HepG2 (cell line): ENCODE measurements at regions not wholly inside any gene's neighbourhood (a gene's known extent, or its start where the extent isn't known, plus 50 kb on each side); places are given as distances from the start of the nearest gene placed in this dataset.
"Not testable (repeated sequence)": the region's sequence is repeated elsewhere in the genome, so short reads cannot be mapped to it uniquely, and the experiment has no call there.

ENCODE experiments used
- ATAC-seq: fragments of 200-7000 bp; cut with Tn5 transposase; 3 replicates; pipeline ENCODE4 v1.9.1; 2020; ENCODE audit warnings: mild to moderate bottlenecking, moderate library complexity
- BruUV-seq: library from RNA; stranded (reverse); fragments of 400-500 nt; replicated peaks from 2 replicates; lab custom pipeline; 2021; lab: Mats Ljungman, UMichigan
- CTCF ChIA-PET: fragments of 300-600 bp; formaldehyde crosslinking; extraction: SDS; loops from one replicate; lab custom pipeline; 2021; ENCODE audit warnings: low total read pairs, inconsistent platforms, low intra/inter-chr PET ratio; lab: Yijun Ruan, JAX
- POLR2A ChIA-PET: fragments of 350-600 bp; sonication (Branson Sonifier 250); formaldehyde crosslinking; loops from one replicate; lab custom pipeline; 2020; ENCODE audit warnings: antibody characterized with exemption, inconsistent platforms; lab: Yijun Ruan, JAX
- DNase-seq: peaks from one replicate; pipeline ENCODE4 v3.0.0-alpha.2; 2015; ENCODE audit warnings: low spot score
- FAIRE-seq: peaks from 3 replicates; lab custom pipeline; 2011; peaks lifted over from hg19 to GRCh38; lab: Jason Lieb, UNC
- H2AFZ ChIP-seq: one replicate; pipeline ENCODE4 v1.6.1; 2011; ENCODE audit warnings: low read length, inconsistent platforms
- H3K27ac ChIP-seq: fragments of 300-600 bp; 3 replicates; pipeline ENCODE4 v1.8.0; 2011; ENCODE audit warnings: mixed run types, mild to moderate bottlenecking, mixed read lengths, low read length, inconsistent platforms; ENCODE audit not compliant: insufficient read depth; ENCODE audit errors: extremely low read length
- H3K27me3 ChIP-seq, 2 experiments: fragments of 200-600 bp in 1 of 2; 2 replicates in 1 of 2; 3 replicates in 1 of 2; pipeline versions ENCODE4 v1.6.0 to v1.8.0; 2011; ENCODE audit warnings: low read length in 2 of 2, mild to moderate bottlenecking in 2 of 2, moderate library complexity in 2 of 2, inconsistent platforms in 1 of 2; ENCODE audit not compliant: insufficient read depth in 2 of 2, control insufficient read depth in 1 of 2
- H3K36me3 ChIP-seq, 2 experiments: fragments of 200-600 bp in 1 of 2; replicated peaks in 1 of 2; 2 replicates in 1 of 2; 3 replicates in 1 of 2; pipeline versions ENCODE4 v1.5.1 to v1.8.0; 2011; ENCODE audit warnings: low read length in 2 of 2, inconsistent platforms in 1 of 2; ENCODE audit not compliant: insufficient read depth in 2 of 2, control insufficient read depth in 1 of 2
- H3K4me1 ChIP-seq: 2 replicates; pipeline ENCODE4 v1.5.1; 2012; ENCODE audit warnings: low read length, inconsistent platforms; ENCODE audit not compliant: insufficient read depth
- H3K4me2 ChIP-seq: 2 replicates; pipeline ENCODE4 v1.6.0; 2011; ENCODE audit warnings: low read depth, low read length, inconsistent platforms
- H3K4me3 ChIP-seq, 3 experiments: fragments of 200-600 bp in 1 of 3; sonication (generic), shearing (Covaris generic) in 1 of 3; replicated peaks in 1 of 3; 2 replicates each; pipeline ENCODE4 v1.5.1; 2011 to 2016; ENCODE audit warnings: low read length in 3 of 3, inconsistent platforms in 2 of 3, low read depth in 2 of 3, mild to moderate bottlenecking in 2 of 3, control low read depth in 1 of 3, mixed read lengths in 1 of 3; ENCODE audit not compliant: insufficient read depth in 1 of 3
- H3K79me2 ChIP-seq: one replicate; pipeline ENCODE4 v1.6.1; 2011; ENCODE audit warnings: low read length, inconsistent platforms; ENCODE audit not compliant: insufficient read depth
- H3K9ac ChIP-seq: 2 replicates; pipeline ENCODE4 v1.6.0; 2011; ENCODE audit warnings: mild to moderate bottlenecking, low read depth, low read length, inconsistent platforms; ENCODE audit not compliant: insufficient read depth
- H3K9me3 ChIP-seq: 2 replicates; pipeline ENCODE4 v1.5.1; 2012; ENCODE audit warnings: mild to moderate bottlenecking, low read length
- H4K20me1 ChIP-seq: 2 replicates; pipeline ENCODE4 v1.6.0; 2011; ENCODE audit warnings: inconsistent platforms, mild to moderate bottlenecking, low read length, moderate library complexity; ENCODE audit not compliant: insufficient read depth
- HNRNPUL1 ChIP-seq: fragments of 200-400 bp; formaldehyde crosslinking; IDR thresholded peaks from 2 replicates; pipeline ENCODE4 v1.6.1; 2017; ENCODE audit warnings: low read depth, mild to moderate bottlenecking, low read length, moderate library complexity
- NFKB2 ChIP-seq: sonication (generic); formaldehyde crosslinking; IDR thresholded peaks from 2 replicates; pipeline ENCODE4 v1.4.0; 2020; ENCODE audit warnings: missing genetic modification reagents, borderline replicate concordance
- U2AF2 ChIP-seq: fragments of 200-400 bp; formaldehyde crosslinking; IDR thresholded peaks from 2 replicates; pipeline ENCODE4 v1.6.1; 2017; ENCODE audit warnings: low read depth, mild to moderate bottlenecking, low read length
- WGBS: methylation state at CpG from one replicate; pipeline ENCODE4 v1.1.6; 2017; ENCODE audit warnings: low lambda C conversion rate; 5-methylcytosine and 5-hydroxymethylcytosine counted together
- in situ Hi-C: cut with HindIII; loops from 2 replicates; pipeline ENCODE4 v1.10.0; 2017; ENCODE audit warnings: low pct_unique_long_range_greater_than_20kb; ENCODE audit not compliant: extremely low pct_ligation_motif_present
- intact Hi-C: fragments of 100-400 bp; cut with micrococcal nuclease; formaldehyde crosslinking; loops from one replicate; pipeline ENCODE4 v1.10.0; 2022; ENCODE audit not compliant: unreplicated experiment

DNA sequence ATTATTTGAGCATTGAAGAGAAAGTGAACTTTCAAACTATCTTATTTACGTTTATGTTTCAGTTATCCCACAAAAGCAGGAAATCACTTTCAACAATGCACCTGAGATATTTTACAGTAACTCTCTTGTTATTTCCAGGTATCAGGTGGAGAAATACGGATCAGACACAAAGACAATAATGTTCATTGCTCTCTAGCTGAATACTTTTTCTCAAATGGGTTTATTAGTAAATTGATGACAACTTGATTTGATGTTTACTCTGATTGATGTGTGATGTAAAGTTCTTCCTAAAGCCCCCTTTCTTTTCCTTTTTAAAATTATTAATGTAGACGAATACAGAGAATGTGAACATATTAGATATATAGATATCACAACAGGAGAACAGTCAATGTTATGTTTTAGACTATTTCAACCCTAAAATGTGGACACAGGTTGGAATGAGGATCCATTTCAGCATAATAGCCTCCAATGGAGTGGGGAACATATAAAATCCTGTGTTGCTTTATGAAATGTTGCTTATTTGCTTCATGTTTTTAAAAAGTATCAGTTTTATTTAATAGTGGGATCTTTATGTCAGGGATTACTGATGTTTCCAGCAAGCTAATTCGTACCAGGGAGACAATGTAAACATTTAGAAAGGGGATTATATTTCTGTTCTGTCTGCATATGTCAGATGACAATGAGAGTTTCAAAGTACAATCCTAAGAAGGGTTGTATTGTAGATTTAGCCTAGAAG is 1522.3 kb upstream of the TPTE start:
- no peaks in the 10 kb centered on the region for H3K4me1 ChIP-seq
- FAIRE-seq (no peak), DNase-seq (peak; percentile 56), ATAC-seq (no peak)
- no peak overlapping the region for H3K27ac ChIP-seq
- intact Hi-C loops (no loop called here), in situ Hi-C loops (no loop called here)
- no peaks in the 10 kb centered on the region for H3K36me3 ChIP-seq
- no peak overlapping the region for H3K4me3 ChIP-seq
- TF ChIP-seq HNRNPUL1 (peak; percentile 87), NFKB2 (CRISPR knock-in tag) (no peak), U2AF2 (0 out of 2 replicates have a peak, but pooled peaks have one; percentile 58)
- H3K4me2 ChIP-seq, result no peak overlapping the region
- no peak overlapping the region for H2AFZ ChIP-seq
- WGBS, result 2% methylated on average over 4 of the region's 4 CpGs
- no peaks in the 10 kb centered on the region for H4K20me1 ChIP-seq
- BruUV-seq, result no TSS peak
- ChIA-PET CTCF (no interaction called here), POLR2A (no interaction called here)
- H3K9ac ChIP-seq, result no peak overlapping the region
- H3K9me3 ChIP-seq, result peaks cover 78% of the 10 kb centered on the region
- no peaks in the 10 kb centered on the region for H3K27me3 ChIP-seq
- H3K79me2 ChIP-seq, result no peaks in the 10 kb centered on the region

DNA sequence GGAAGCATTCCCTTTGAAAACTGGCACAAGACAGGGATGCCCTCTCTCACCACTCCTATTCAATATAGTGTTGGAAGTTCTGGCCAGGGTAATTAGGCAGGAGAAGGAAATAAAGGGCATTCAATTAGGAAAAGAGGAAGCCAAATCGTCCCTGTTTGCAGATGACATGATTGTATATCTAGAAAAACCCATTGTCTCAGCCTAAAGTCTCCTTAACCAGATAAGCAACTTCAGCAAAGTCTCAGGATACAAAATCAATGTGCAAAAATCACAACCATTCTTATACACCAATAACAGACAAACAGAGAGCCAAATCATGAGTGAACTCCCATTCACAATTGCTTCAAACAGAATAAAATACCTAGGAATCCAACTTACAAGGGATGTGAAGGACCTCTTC is 1521.3 kb upstream of the TPTE start:
- POLR2A ChIA-PET, ATAC-seq, H3K4me1 ChIP-seq, H3K79me2 ChIP-seq, H3K4me2 ChIP-seq, DNase-seq, H4K20me1 ChIP-seq, intact Hi-C loops, H3K4me3 ChIP-seq, in situ Hi-C loops, H3K27me3 ChIP-seq, CTCF ChIA-PET, H3K27ac ChIP-seq, H2AFZ ChIP-seq, H3K36me3 ChIP-seq, BruUV-seq, H3K9ac ChIP-seq, FAIRE-seq: not testable (repeated sequence)
- H3K9me3 ChIP-seq, result peaks cover 79% of the 10 kb centered on the region
- 0% methylated on average over 1 of the region's 1 CpG for WGBS

DNA sequence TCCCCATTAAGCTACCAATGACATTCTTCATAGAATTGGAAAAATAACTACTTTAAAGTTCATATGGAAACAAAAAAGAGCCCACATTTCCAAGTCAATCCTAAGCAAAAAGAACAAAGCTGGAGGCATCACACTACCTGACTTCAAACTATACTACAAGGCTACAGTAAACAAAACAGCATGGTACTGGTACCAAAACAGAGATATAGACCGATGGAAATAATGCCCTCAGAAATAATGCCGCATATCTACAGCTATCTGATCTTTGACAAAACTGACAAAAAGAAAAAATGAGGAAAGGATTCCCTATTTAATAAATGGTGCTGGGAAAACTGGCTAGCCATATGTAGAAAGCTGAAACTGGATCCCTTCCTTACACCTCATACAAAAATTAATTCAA is 1520.7 kb upstream of the TPTE start:
- H3K9ac ChIP-seq, H3K36me3 ChIP-seq, CTCF ChIA-PET, H3K4me3 ChIP-seq, H3K79me2 ChIP-seq, DNase-seq, ATAC-seq, H2AFZ ChIP-seq, H3K27ac ChIP-seq, in situ Hi-C loops, H3K27me3 ChIP-seq, FAIRE-seq, intact Hi-C loops, POLR2A ChIA-PET, H3K4me1 ChIP-seq, H4K20me1 ChIP-seq, BruUV-seq, H3K4me2 ChIP-seq: not testable (repeated sequence)
- 25% methylated on average over 2 of the region's 2 CpGs for WGBS
- H3K9me3 ChIP-seq, result peaks cover 81% of the 10 kb centered on the region

DNA sequence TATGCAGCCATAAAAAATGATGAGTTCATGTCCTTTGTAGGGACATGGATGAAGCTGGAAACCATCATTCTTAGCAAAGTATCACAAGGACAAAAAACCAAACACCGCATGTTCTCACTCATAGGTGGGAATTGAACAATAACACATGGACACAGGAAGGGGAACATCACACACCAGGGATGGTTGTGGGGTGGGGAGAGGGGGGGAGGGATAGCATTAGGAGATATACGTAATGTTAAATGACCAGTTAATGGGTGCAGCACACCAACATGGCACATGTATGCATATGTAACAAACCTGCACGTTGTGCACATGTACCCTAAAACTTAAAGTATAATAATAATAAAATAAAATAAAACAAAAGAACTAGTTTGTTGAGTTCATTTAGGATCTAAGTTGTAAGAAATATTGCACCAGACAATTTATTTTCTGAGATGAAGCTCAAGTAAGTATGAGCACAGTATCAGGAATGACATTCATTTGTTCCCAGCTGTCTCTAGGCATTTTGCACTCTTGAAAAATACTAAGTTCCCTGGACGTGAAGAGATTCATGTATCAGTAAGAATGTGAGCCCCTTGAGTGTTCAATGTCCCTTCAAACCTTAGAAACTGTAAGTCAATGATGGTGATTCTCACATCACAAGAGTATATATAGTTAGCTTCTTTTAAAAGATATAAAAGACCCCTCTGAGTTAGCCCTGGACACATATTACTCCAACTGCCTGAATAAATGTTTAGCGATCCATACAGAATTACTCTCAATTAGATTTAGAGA is 1519.3 kb upstream of the TPTE start:
- BruUV-seq, CTCF ChIA-PET, POLR2A ChIA-PET, DNase-seq, H3K4me1 ChIP-seq, H4K20me1 ChIP-seq, H3K9ac ChIP-seq, H3K79me2 ChIP-seq, in situ Hi-C loops, H3K27ac ChIP-seq, ATAC-seq, H3K27me3 ChIP-seq, H3K4me3 ChIP-seq, FAIRE-seq, H3K4me2 ChIP-seq, intact Hi-C loops, H3K36me3 ChIP-seq, H2AFZ ChIP-seq: not testable (repeated sequence)
- peaks cover 84% of the 10 kb centered on the region for H3K9me3 ChIP-seq
- WGBS, result 32% methylated on average over 5 of the region's 5 CpGs
